ENCODE measurements at regions not wholly inside any gene's neighbourhood (a gene's known extent, or its start where the extent isn't known, plus 50 kb on each side); places are given as distances from the start of the nearest gene placed in this dataset.

DNA sequence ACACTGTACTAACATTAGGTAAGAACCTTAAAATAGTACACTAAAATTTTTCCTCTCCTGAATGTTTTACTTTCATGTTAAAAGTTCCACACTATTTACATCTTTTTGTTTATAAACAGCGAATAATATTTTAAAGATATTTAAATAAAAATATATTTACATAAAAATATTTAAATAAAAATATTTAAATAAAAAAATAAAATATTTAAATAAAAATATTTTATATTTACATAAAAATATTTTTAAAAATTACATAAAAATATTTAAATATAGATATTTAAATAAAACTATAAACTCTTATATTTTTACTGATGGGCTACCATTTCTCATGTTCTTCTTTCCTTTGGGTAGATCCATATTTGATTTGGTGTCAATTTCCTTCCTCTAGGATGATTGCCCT, 619.0 kb downstream of the ANKRD7 start:
- no peaks in the 10 kb centered on the region for H3K9me3 ChIP-seq
- no peak overlapping the region for H3K27ac ChIP-seq
- 88% methylated on average over 1 of the region's 1 CpG for WGBS
- DNase-seq (ENCODE audit: low spot score), result no peak
- TF ChIP-seq POLR2A (IDR thresholded peaks at IDR 0.05) (no peak), POLR2AphosphoS5 (IDR thresholded peaks at IDR 0.05) (no peak)
- TF ChIP-seq, protein P1, sequence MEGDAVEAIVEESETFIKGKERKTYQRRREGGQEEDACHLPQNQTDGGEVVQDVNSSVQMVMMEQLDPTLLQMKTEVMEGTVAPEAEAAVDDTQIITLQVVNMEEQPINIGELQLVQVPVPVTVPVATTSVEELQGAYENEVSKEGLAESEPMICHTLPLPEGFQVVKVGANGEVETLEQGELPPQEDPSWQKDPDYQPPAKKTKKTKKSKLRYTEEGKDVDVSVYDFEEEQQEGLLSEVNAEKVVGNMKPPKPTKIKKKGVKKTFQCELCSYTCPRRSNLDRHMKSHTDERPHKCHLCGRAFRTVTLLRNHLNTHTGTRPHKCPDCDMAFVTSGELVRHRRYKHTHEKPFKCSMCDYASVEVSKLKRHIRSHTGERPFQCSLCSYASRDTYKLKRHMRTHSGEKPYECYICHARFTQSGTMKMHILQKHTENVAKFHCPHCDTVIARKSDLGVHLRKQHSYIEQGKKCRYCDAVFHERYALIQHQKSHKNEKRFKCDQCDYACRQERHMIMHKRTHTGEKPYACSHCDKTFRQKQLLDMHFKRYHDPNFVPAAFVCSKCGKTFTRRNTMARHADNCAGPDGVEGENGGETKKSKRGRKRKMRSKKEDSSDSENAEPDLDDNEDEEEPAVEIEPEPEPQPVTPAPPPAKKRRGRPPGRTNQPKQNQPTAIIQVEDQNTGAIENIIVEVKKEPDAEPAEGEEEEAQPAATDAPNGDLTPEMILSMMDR (IDR thresholded peaks at IDR 0.05), result no peak
- intact Hi-C loops (cut with DNase I), result no loop called here
- H3K36me3 ChIP-seq, result no peaks in the 10 kb centered on the region
- H3K4me1 ChIP-seq (replicated peaks), result no peaks in the 10 kb centered on the region
- no peaks in the 10 kb centered on the region for H3K27me3 ChIP-seq (replicated peaks; ENCODE audit: insufficient read depth)
- H3K4me3 ChIP-seq, result no peak overlapping the region

GRCh38 chr7:118844748-118845147, 620.2 kb downstream of the ANKRD7 start:
- Histone ChIP-seq H3K9me3 (no peaks in the 10 kb centered on the region), H3K4me1 (replicated peaks) (no peaks in the 10 kb centered on the region), H3K27ac (no peak overlapping the region), H3K36me3 (no peaks in the 10 kb centered on the region), H3K4me3 (no peak overlapping the region), H3K27me3 (replicated peaks; ENCODE audit: insufficient read depth) (no peaks in the 10 kb centered on the region)
- DNase-seq (ENCODE audit: low spot score), result no peak
- WGBS, result 50% methylated on average over 3 of the region's 3 CpGs
- intact Hi-C loops (cut with DNase I), result no loop called here
- TF ChIP-seq POLR2AphosphoS5 (IDR thresholded peaks at IDR 0.05) (no peak), POLR2A (IDR thresholded peaks at IDR 0.05) (no peak)
- TF ChIP-seq, protein P1 (IDR thresholded peaks at IDR 0.05), result no peak

DNA sequence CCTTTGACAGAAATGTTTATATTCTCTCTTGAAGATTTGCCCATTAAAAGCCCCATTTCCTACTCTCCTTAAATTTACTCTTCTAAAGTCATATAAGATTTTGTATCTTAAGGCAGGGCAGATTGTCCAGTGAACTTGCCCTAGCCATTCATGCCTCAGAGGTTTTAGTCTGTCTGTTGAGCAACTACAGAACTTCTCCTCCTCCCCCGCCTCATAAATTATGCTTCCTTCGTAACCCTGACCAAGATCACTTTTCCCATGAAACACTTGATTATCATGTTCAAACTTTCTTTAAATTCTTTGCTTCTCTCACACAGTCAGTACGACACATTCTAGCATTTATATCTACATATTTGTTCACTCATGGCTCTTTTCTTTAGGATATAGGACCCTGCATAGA, 621.3 kb downstream of the ANKRD7 start:
- Histone ChIP-seq H3K4me1 (replicated peaks) (no peaks in the 10 kb centered on the region), H3K27me3 (replicated peaks; ENCODE audit: insufficient read depth) (no peaks in the 10 kb centered on the region), H3K36me3 (no peaks in the 10 kb centered on the region), H3K4me3 (no peak overlapping the region), H3K27ac (no peak overlapping the region), H3K9me3 (no peaks in the 10 kb centered on the region)
- intact Hi-C loops (cut with DNase I), result no loop called here
- no peak for DNase-seq (ENCODE audit: low spot score)
- TF ChIP-seq POLR2AphosphoS5 (IDR thresholded peaks at IDR 0.05), result no peak
- TF ChIP-seq POLR2A (IDR thresholded peaks at IDR 0.05), result no peak
- TF ChIP-seq, protein P1 (IDR thresholded peaks at IDR 0.05), result no peak
- 94% methylated on average over 3 of the region's 3 CpGs for WGBS

DNA sequence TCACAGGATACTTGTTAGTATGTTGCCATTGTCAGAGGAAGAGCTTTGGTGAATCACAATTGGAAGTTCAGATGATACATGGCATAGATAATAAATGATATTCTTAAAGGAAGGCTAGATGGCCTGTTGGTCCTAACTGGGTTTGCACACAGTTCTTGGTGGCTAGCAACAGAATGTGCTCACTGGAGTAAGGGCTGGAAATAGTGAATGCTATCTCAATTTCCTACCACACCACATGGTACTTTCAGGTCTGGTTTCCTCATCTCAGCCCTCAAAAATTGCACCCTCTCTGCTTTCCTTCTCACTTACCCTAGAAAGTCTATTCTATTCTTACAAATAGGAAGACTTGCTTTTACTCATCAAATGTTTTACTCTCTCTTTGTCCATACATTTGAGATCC, 622.5 kb downstream of the ANKRD7 start:
- no peak overlapping the region for H3K27ac ChIP-seq
- H3K9me3 ChIP-seq, result no peaks in the 10 kb centered on the region
- H3K4me1 ChIP-seq (replicated peaks), result no peaks in the 10 kb centered on the region
- no peaks in the 10 kb centered on the region for H3K36me3 ChIP-seq
- H3K27me3 ChIP-seq (replicated peaks; ENCODE audit: insufficient read depth), result no peaks in the 10 kb centered on the region
- no peak for DNase-seq (ENCODE audit: low spot score)
- H3K4me3 ChIP-seq, result no peak overlapping the region
- TF ChIP-seq, protein P1 (IDR thresholded peaks at IDR 0.05), result no peak
- TF ChIP-seq POLR2AphosphoS5 (IDR thresholded peaks at IDR 0.05) (no peak), POLR2A (IDR thresholded peaks at IDR 0.05) (no peak)
- intact Hi-C loops (cut with DNase I), result no loop called here

GRCh38 chr7:118855290-118855689, 630.8 kb downstream of the ANKRD7 start:
- DNase-seq (ENCODE audit: low spot score), result peak; percentile 13
- Histone ChIP-seq H3K4me1 (replicated peaks) (no peaks in the 10 kb centered on the region), H3K4me3 (no peak overlapping the region), H3K36me3 (no peaks in the 10 kb centered on the region), H3K27ac (no peak overlapping the region), H3K27me3 (replicated peaks; ENCODE audit: insufficient read depth) (no peaks in the 10 kb centered on the region), H3K9me3 (no peaks in the 10 kb centered on the region)
- 22% methylated on average over 3 of the region's 3 CpGs for WGBS
- intact Hi-C loops (cut with DNase I), result no loop called here
- TF ChIP-seq POLR2A (IDR thresholded peaks at IDR 0.05), result no peak
- TF ChIP-seq, protein P1 (IDR thresholded peaks at IDR 0.05), result no peak
- peak; percentile 40 for TF ChIP-seq POLR2AphosphoS5 (IDR thresholded peaks at IDR 0.05)
